Prostate gland (tissue), 2 donors: ENCODE measurements at regions not wholly inside any gene's neighbourhood (a gene's known extent, or its start where the extent isn't known, plus 50 kb on each side); places are given as distances from the start of the nearest gene placed in this dataset.
A peak's percentile ranks its signal among the peaks of the same experiment; 100 is the strongest.

ENCODE experiments used
- DNase-seq: peaks from one replicate; pipeline ENCODE4 v3.0.0-alpha.2; 2019; ENCODE audit warnings: low spot score
- H3K27ac ChIP-seq, 2 donors: fragments of 200-600 bp; sonication (generic); 2 replicates each; pipeline ENCODE4 v1.5.1; 2017 to 2019
- H3K27me3 ChIP-seq: fragments of 200-600 bp; sonication (generic); replicated peaks from 2 replicates; pipeline ENCODE4 v1.5.1; 2019; ENCODE audit not compliant: insufficient read depth
- H3K36me3 ChIP-seq, 2 donors: fragments of 200-600 bp; sonication (generic); 1 replicate in 1 of 2; 2 replicates in 1 of 2; pipeline versions ENCODE4 v1.5.1 to v1.8.1; 2017 to 2019
- H3K4me1 ChIP-seq: fragments of 200-600 bp; sonication (generic); replicated peaks from 2 replicates; pipeline ENCODE4 v1.5.1; 2019
- H3K4me3 ChIP-seq, 2 donors: fragments of 200-600 bp; sonication (generic); 2 replicates each; pipeline ENCODE4 v1.5.1; 2017 to 2019
- H3K9me3 ChIP-seq: fragments of 200-600 bp; sonication (generic); 2 replicates; pipeline ENCODE4 v1.5.1; 2017
- CTCF ChIP-seq, 4 experiments: fragments of 200-600 bp in 2 of 4; fragments of 450-650 bp in 2 of 4; sonication (generic) in 2 of 4; IDR thresholded peaks; 1 replicate in 3 of 4; 2 replicates in 1 of 4; pipeline ENCODE4 v1.5.1; 2016 to 2019; ENCODE audit warnings: antibody characterized with exemption in 4 of 4, mild to moderate bottlenecking in 2 of 4, moderate library complexity in 2 of 4
- POLR2A ChIP-seq: fragments of 450-650 bp; IDR thresholded peaks from one replicate; pipeline ENCODE4 v1.6.1; 2016; ENCODE audit warnings: antibody characterized with exemption, mild to moderate bottlenecking
- POLR2AphosphoS5 ChIP-seq: sonication (generic); formaldehyde crosslinking; IDR thresholded peaks from one replicate; pipeline ENCODE4 v1.6.1; 2017; ENCODE audit warnings: antibody characterized with exemption
- WGBS: methylation state at CpG from one replicate; pipeline ENCODE4 v1.1.5; 2018; 5-methylcytosine and 5-hydroxymethylcytosine counted together
- intact Hi-C: fragments of 100-400 bp; cut with DNase I; formaldehyde crosslinking; loops from one replicate; pipeline ENCODE4 v1.14.2; 2022

DNA sequence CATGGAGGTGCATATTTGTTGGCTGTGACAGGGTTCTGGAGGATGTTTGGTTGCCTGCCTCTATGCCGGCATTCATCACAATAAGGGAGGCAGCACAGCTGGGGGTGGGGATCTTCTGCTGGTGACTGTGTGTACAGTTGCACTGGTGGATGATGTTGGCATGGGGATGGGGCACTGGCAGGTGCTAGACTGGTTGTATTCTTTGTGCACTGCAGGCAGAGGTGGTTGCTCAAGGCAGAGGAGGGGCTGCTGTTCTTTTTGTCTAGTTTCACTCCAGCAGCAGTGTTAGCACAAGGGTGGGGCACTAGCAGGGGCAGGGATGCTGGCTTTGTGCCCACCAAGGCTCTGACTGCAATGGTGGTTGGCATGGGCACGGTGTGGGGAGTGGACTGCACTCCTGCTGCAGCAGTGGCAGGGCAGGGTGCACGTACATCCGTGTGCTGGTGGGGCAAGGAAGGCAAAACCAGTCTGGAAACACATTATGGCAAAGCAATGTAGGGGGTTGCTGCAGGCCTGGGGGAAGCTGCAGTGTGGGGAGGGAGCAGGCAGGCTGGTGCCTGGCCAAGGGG, 69.3 kb downstream of the ISOC1 start:
- Histone ChIP-seq H3K9me3 (no peaks in the 10 kb centered on the region), H3K36me3 (no peaks in the 10 kb centered on the region), H3K27me3 (no peaks in the 10 kb centered on the region), H3K4me1 (no peaks in the 10 kb centered on the region), H3K4me3 (no peak overlapping the region), H3K27ac (no peak overlapping the region)
- TF ChIP-seq POLR2A = no peak
- no peak for DNase-seq
- intact Hi-C loops = no loop called here
- WGBS = 56% methylated on average over 4 of the region's 4 CpGs

DNA sequence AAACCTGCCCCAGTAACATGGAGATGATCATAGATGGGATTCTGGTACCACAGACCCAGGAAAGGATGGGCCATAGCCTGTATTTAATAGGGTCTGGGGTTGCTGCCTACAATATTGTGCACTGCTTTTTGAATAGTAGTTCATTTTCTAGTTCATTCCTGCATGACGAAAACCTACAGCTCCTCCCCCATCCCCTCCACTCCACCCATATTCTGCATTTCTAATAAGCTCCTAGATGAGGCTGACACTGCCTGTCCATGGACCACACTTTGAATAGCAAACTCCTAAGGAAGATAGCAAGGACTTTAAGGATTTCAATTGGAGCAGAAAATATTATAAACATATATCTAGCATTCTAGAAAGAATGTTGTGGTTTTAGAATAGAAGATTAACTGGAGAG, 75.5 kb downstream of the ISOC1 start:
- H3K27me3 ChIP-seq = no peaks in the 10 kb centered on the region
- H3K27ac ChIP-seq = no peak overlapping the region
- TF ChIP-seq POLR2AphosphoS5 (no peak), POLR2A (no peak), CTCF (IDR thresholded peaks at IDR 0.05) (no peak)
- no peaks in the 10 kb centered on the region for H3K36me3 ChIP-seq
- intact Hi-C loops = loop anchor here (5.0 kb wide), 1 partner anchor 597 kb away; no protein-coding TSS in a partner anchor
- 77% methylated on average over 1 of the region's 1 CpG for WGBS
- no peak overlapping the region for H3K4me3 ChIP-seq
- H3K9me3 ChIP-seq = no peaks in the 10 kb centered on the region
- no peaks in the 10 kb centered on the region for H3K4me1 ChIP-seq
- DNase-seq = no peak

DNA sequence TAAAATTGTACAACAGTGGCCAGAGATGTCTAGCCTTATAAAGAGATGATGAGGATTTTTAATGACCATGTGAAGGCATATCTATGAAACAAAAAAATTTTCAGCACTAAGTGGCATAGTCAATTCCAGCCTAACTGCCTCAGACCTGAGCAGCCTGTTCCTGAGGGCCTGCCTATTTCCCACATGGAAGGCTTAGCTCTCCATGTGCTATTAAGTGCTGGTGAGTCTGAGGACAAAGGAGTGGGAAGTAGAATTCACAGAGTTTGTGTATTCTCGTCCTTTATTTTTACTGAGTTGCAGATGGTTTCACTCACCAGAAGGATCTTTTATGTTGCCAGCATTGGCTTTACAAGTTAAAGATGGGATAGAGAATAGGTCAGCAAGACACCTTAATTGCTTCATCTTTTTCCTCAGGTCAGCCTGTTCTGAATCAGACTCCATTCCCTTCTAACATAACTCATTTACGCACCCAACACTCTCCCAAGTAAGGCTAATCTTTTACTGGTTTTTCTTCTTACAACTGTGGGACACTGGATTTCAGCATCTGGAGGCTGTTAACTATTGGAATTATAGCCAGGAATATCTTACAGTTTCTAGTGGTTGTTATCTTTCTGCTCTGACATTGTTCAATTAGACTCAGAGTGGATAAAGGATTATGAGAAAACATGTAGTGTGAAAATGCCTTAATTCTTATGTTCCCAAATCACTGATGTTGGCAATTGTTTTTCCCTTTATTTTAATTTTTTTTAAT, 76.8 kb downstream of the ISOC1 start:
- Histone ChIP-seq H3K4me1 (no peaks in the 10 kb centered on the region), H3K36me3 (no peaks in the 10 kb centered on the region), H3K27me3 (no peaks in the 10 kb centered on the region), H3K27ac (no peak overlapping the region), H3K4me3 (no peak overlapping the region), H3K9me3 (no peaks in the 10 kb centered on the region)
- DNase-seq = no peak
- 64% methylated on average over 2 of the region's 2 CpGs for WGBS
- intact Hi-C loops = loop anchor here (5.0 kb wide), 1 partner anchor 596 kb away; no protein-coding TSS in a partner anchor
- TF ChIP-seq POLR2AphosphoS5 (no peak), CTCF (IDR thresholded peaks at IDR 0.05) (no peak), POLR2A (no peak)

DNA sequence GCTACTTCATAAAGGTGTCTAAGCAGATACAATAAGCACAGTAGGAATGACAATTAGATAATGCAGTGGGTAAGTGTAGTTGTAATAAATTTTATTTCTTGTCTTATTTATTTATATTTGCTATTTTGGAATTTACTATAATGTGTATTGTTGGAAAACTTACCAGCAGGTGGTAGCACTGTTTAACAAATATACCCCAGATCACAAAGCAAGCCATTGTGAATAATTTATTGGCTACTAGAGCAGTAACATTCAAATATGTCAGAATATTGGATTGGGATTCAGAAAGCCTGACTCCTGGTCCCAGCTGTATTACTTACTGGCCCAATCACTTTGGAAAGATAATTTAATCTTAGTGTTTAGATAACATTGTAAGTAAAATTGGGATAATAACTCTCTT, 78.0 kb downstream of the ISOC1 start:
- no peak for TF ChIP-seq POLR2AphosphoS5
- peak in 3 of 4 experiments; percentile 20 to 45 (median 36) for TF ChIP-seq CTCF (IDR thresholded peaks at IDR 0.05)
- no peaks in the 10 kb centered on the region for H3K27me3 ChIP-seq
- no peak overlapping the region for H3K4me3 ChIP-seq
- DNase-seq = no peak
- H3K27ac ChIP-seq = no peak overlapping the region
- intact Hi-C loops = loop anchor here (5.0 kb wide), 1 partner anchor 595 kb away; no protein-coding TSS in a partner anchor
- H3K4me1 ChIP-seq = no peaks in the 10 kb centered on the region
- no peaks in the 10 kb centered on the region for H3K36me3 ChIP-seq
- no peaks in the 10 kb centered on the region for H3K9me3 ChIP-seq

DNA sequence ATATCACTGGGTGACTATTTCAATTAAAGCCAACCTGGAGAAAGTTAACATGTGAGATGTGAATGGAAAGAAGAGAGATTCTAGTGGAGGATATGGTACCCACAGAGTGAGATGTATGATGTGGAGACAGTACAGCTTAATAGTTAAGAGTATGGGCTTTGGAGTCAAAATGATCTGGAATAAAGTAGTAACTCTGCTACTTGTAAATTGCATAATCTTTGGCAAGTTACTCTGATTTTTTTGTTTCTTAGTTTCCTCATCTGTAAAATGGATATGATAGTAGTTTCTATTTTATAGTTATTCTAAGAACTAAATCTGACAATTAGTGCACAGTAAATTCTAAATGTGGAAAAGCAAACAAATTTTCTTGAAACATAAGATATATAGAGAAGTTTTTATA, 79.2 kb downstream of the ISOC1 start:
- no peak overlapping the region for H3K4me3 ChIP-seq
- H3K36me3 ChIP-seq = no peaks in the 10 kb centered on the region
- no peaks in the 10 kb centered on the region for H3K27me3 ChIP-seq
- H3K9me3 ChIP-seq = no peaks in the 10 kb centered on the region
- H3K4me1 ChIP-seq = no peaks in the 10 kb centered on the region
- no peak for DNase-seq
- intact Hi-C loops = loop anchor here (5.0 kb wide), 1 partner anchor 594 kb away; no protein-coding TSS in a partner anchor
- H3K27ac ChIP-seq = no peak overlapping the region
- no peak for TF ChIP-seq POLR2AphosphoS5
- TF ChIP-seq POLR2A = no peak
- no peak for TF ChIP-seq CTCF (IDR thresholded peaks at IDR 0.05)
